SW480 (cell line): ENCODE measurements at regions not wholly inside any gene's neighbourhood (a gene's known extent, or its start where the extent isn't known, plus 50 kb on each side); places are given as distances from the start of the nearest gene placed in this dataset.

Source experiments
- DNase-seq: peaks from one replicate; pipeline ENCODE4 v3.0.0-alpha.2; 2016; ENCODE audit warnings: low spot score

GRCh38 chr7:27459731-27460053, 203.0 kb downstream of the HIBADH start:
- no peak for DNase-seq

GRCh38 chr7:27462575-27463270, 200.0 kb downstream of the HIBADH start:
- DNase-seq, result no peak

- DNase-seq, result no peak
Measured at GRCh38 chr7:27464970-27465369, 197.7 kb downstream of the HIBADH start.

GRCh38 chr7:27466703-27467102, 196.0 kb downstream of the HIBADH start:
- no peak for DNase-seq

GRCh38 chr7:27472043-27472442, 190.6 kb downstream of the HIBADH start:
- no peak for DNase-seq
